Astrocyte of the spinal cord (primary cell): ENCODE measurements at regions not wholly inside any gene's neighbourhood (a gene's known extent, or its start where the extent isn't known, plus 50 kb on each side); places are given as distances from the start of the nearest gene placed in this dataset.

Source experiments
- DNase-seq: peaks from one replicate; pipeline ENCODE4 v3.0.0; 2011; ENCODE audit warnings: low read depth, low spot score
- H3K4me3 ChIP-seq: 2 replicates; pipeline ENCODE4 v1.5.1; 2011; ENCODE audit warnings: low read depth, mild to moderate bottlenecking, low read length, moderate library complexity
- CTCF ChIP-seq: IDR thresholded peaks from 2 replicates; pipeline ENCODE4 v1.5.1; 2012; ENCODE audit warnings: low read depth, mild to moderate bottlenecking, low read length, inconsistent platforms
- in situ Hi-C: cut with HindIII; loops from 2 replicates; pipeline ENCODE4 v1.10.0; 2017; ENCODE audit warnings: low sequenced_read_pairs

- H3K4me3 ChIP-seq = no peak overlapping the region
Measured at GRCh38 chr10:31721096-31721495, 207.5 kb downstream of the ARHGAP12 start.

GRCh38 chr10:31720546-31720945 is 208.1 kb downstream of the ARHGAP12 start:
- no peak overlapping the region for H3K4me3 ChIP-seq
- DNase-seq = no peak
- in situ Hi-C loops = no loop called here
- TF ChIP-seq CTCF = no peak

More at GRCh38 chr10:31721096-31721495, 207.5 kb downstream of the ARHGAP12 start:
- TF ChIP-seq CTCF = no peak
- in situ Hi-C loops = no loop called here
- DNase-seq = no peak

- TF ChIP-seq CTCF = no peak
- DNase-seq = no peak
- in situ Hi-C loops = no loop called here
- no peak overlapping the region for H3K4me3 ChIP-seq
Measured at GRCh38 chr10:31709476-31709875, 219.2 kb downstream of the ARHGAP12 start.

- no peak overlapping the region for H3K4me3 ChIP-seq
- DNase-seq = no peak
- in situ Hi-C loops = no loop called here
- no peak for TF ChIP-seq CTCF
Measured at GRCh38 chr10:31709028-31709427, 219.6 kb downstream of the ARHGAP12 start.

- no peak overlapping the region for H3K4me3 ChIP-seq
- no peak for DNase-seq
- in situ Hi-C loops = no loop called here
- TF ChIP-seq CTCF = no peak
Measured at GRCh38 chr10:31708474-31708873, 220.2 kb downstream of the ARHGAP12 start.

DNA sequence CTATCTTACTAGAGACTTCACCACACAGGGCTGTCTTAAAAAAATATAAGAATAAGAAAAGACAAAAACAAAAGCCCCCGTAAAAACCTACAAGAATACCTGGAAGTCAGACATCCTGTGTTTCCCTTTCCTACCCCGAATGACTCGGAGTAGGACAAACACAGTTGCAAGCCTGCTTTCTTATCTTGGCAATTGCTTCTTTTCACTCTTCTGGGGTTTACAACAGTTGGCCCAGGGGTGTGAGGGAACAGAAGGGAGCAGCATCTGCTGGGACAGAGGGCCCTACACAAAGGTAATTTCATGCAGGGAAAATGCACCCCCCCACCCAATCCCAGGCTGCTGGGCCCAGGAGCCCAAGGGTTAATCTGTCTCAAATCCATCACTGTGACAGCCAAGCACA is 220.6 kb downstream of the ARHGAP12 start:
- no peak for TF ChIP-seq CTCF
- no peak for DNase-seq
- no peak overlapping the region for H3K4me3 ChIP-seq
- in situ Hi-C loops = no loop called here
